ENCODE measurements at regions not wholly inside any gene's neighbourhood (a gene's known extent, or its start where the extent isn't known, plus 50 kb on each side); places are given as distances from the start of the nearest gene placed in this dataset.

- no peaks in the 10 kb centered on the region for H3K27me3 ChIP-seq (ENCODE audit: insufficient read depth, low read length)
- H3K4me1 ChIP-seq (ENCODE audit: insufficient read depth, low read length) = no peaks in the 10 kb centered on the region
- no peaks in the 10 kb centered on the region for H3K36me3 ChIP-seq (ENCODE audit: insufficient read depth, low read length)
- H4K20me1 ChIP-seq (ENCODE audit: insufficient read depth, low read length) = no peaks in the 10 kb centered on the region
- H3K4me2 ChIP-seq (ENCODE audit: insufficient read depth, low read length) = no peak overlapping the region
- no peak for DNase-seq (ENCODE audit: insufficient read length, low spot score, missing footprints)
- H3K27ac ChIP-seq (ENCODE audit: low read depth, low read length) = no peak overlapping the region
- TF ChIP-seq CTCF (IDR thresholded peaks at IDR 0.05; ENCODE audit: extremely low read depth, low read depth, low read length) = no peak
- no peaks in the 10 kb centered on the region for H3K9me3 ChIP-seq (ENCODE audit: low read depth, low read length)
- H3K79me2 ChIP-seq (ENCODE audit: insufficient read depth, low read length) = no peaks in the 10 kb centered on the region
- no peak overlapping the region for H2AFZ ChIP-seq (ENCODE audit: low read length)
- no peak overlapping the region for H3K4me3 ChIP-seq (ENCODE audit: insufficient read depth, low read length)
Observed at GRCh38 chr21:17674106-17674505, 61.4 kb upstream of the BTG3 start.

GRCh38 chr21:17673261-17674020 lies 60.7 kb upstream of the BTG3 start:
- Histone ChIP-seq H3K27ac (ENCODE audit: low read depth, low read length) (no peak overlapping the region), H4K20me1 (ENCODE audit: insufficient read depth, low read length) (no peaks in the 10 kb centered on the region), H3K4me3 (ENCODE audit: insufficient read depth, low read length) (no peak overlapping the region), H3K4me1 (ENCODE audit: insufficient read depth, low read length) (no peaks in the 10 kb centered on the region), H3K36me3 (ENCODE audit: insufficient read depth, low read length) (no peaks in the 10 kb centered on the region), H3K9me3 (ENCODE audit: low read depth, low read length) (no peaks in the 10 kb centered on the region), H3K4me2 (ENCODE audit: insufficient read depth, low read length) (no peak overlapping the region), H2AFZ (ENCODE audit: low read length) (no peak overlapping the region), H3K27me3 (ENCODE audit: insufficient read depth, low read length) (no peaks in the 10 kb centered on the region), H3K79me2 (ENCODE audit: insufficient read depth, low read length) (no peaks in the 10 kb centered on the region)
- no peak for TF ChIP-seq CTCF (IDR thresholded peaks at IDR 0.05; ENCODE audit: extremely low read depth, low read depth, low read length)
- no peak for DNase-seq (ENCODE audit: insufficient read length, low spot score, missing footprints)

- Histone ChIP-seq H3K36me3 (ENCODE audit: insufficient read depth, low read length) (no peaks in the 10 kb centered on the region), H2AFZ (ENCODE audit: low read length) (no peak overlapping the region), H3K27ac (ENCODE audit: low read depth, low read length) (no peak overlapping the region), H3K27me3 (ENCODE audit: insufficient read depth, low read length) (no peaks in the 10 kb centered on the region), H3K4me2 (ENCODE audit: insufficient read depth, low read length) (no peak overlapping the region), H4K20me1 (ENCODE audit: insufficient read depth, low read length) (no peaks in the 10 kb centered on the region), H3K4me3 (ENCODE audit: insufficient read depth, low read length) (no peak overlapping the region), H3K9me3 (ENCODE audit: low read depth, low read length) (no peaks in the 10 kb centered on the region), H3K79me2 (ENCODE audit: insufficient read depth, low read length) (no peaks in the 10 kb centered on the region), H3K4me1 (ENCODE audit: insufficient read depth, low read length) (no peaks in the 10 kb centered on the region)
- DNase-seq (ENCODE audit: insufficient read length, low spot score, missing footprints) = no peak
- TF ChIP-seq CTCF (IDR thresholded peaks at IDR 0.05; ENCODE audit: extremely low read depth, low read depth, low read length) = no peak
Observed at GRCh38 chr21:17671733-17672132, 59.0 kb upstream of the BTG3 start.

GRCh38 chr21:17668479-17669140 lies 55.9 kb upstream of the BTG3 start:
- TF ChIP-seq CTCF (IDR thresholded peaks at IDR 0.05; ENCODE audit: extremely low read depth, low read depth, low read length) = no peak
- H3K4me2 ChIP-seq (ENCODE audit: insufficient read depth, low read length) = no peak overlapping the region
- H3K27ac ChIP-seq (ENCODE audit: low read depth, low read length) = no peak overlapping the region
- no peaks in the 10 kb centered on the region for H3K36me3 ChIP-seq (ENCODE audit: insufficient read depth, low read length)
- no peak for DNase-seq (ENCODE audit: insufficient read length, low spot score, missing footprints)
- H4K20me1 ChIP-seq (ENCODE audit: insufficient read depth, low read length) = no peaks in the 10 kb centered on the region
- H3K79me2 ChIP-seq (ENCODE audit: insufficient read depth, low read length) = no peaks in the 10 kb centered on the region
- no peak overlapping the region for H3K4me3 ChIP-seq (ENCODE audit: insufficient read depth, low read length)
- H3K9me3 ChIP-seq (ENCODE audit: low read depth, low read length) = no peaks in the 10 kb centered on the region
- H2AFZ ChIP-seq (ENCODE audit: low read length) = no peak overlapping the region
- no peaks in the 10 kb centered on the region for H3K27me3 ChIP-seq (ENCODE audit: insufficient read depth, low read length)
- no peaks in the 10 kb centered on the region for H3K4me1 ChIP-seq (ENCODE audit: insufficient read depth, low read length)

Data from osteoblast (primary cell).